ENCODE measurements at regions not wholly inside any gene's neighbourhood (a gene's known extent, or its start where the extent isn't known, plus 50 kb on each side); places are given as distances from the start of the nearest gene placed in this dataset.
A peak's percentile ranks its signal among the peaks of the same experiment; 100 is the strongest.

DNA sequence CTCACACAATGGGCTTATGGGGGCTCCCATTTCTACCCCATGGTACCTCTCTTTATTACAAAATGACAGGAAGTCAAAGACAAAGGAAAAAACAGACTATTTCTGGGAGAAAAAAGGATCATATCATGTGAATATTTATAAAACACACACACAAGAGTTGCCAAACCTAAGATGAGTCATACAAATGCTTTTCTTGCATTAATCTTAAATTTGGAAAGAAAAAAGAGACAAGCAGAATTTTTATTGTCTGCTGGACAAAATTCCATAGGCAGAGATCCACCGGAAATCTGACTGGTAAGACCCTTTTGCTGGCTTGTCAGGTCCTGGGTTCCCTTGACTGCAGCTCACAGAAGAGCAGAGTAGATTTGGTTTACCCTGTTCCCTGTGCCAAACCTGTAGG, 1732.3 kb upstream of the PIK3C3 start:
- no peaks in the 10 kb centered on the region for H3K79me2 ChIP-seq (ENCODE audit: insufficient read depth, low read length)
- no peak overlapping the region for H3K9ac ChIP-seq (ENCODE audit: low read length)
- H3K9me3 Mint-ChIP-seq (ENCODE audit: unreplicated experiment), result no peaks in the 10 kb centered on the region
- no peaks in the 10 kb centered on the region for H3K27me3 ChIP-seq (ENCODE audit: insufficient read depth, low read length)
- H3K27ac Mint-ChIP-seq (ENCODE audit: unreplicated experiment), result no peak overlapping the region
- H3K27ac ChIP-seq (ENCODE audit: low read depth, low read length), result no peak overlapping the region
- H2AFZ ChIP-seq (ENCODE audit: low read depth, low read length), result no peak overlapping the region
- H3K4me3 ChIP-seq (ENCODE audit: insufficient read depth, low read depth, low read length), result no peak overlapping the region
- no peak overlapping the region for H3K4me2 ChIP-seq (ENCODE audit: low read length)
- H3K9me3 ChIP-seq (ENCODE audit: insufficient read depth, low read depth, low read length), result no peaks in the 10 kb centered on the region
- no peaks in the 10 kb centered on the region for H3K36me3 ChIP-seq (ENCODE audit: insufficient read depth, low read length)
- no peaks in the 10 kb centered on the region for H3K36me3 Mint-ChIP-seq (ENCODE audit: low read depth, unreplicated experiment)
- no peaks in the 10 kb centered on the region for H3K4me1 Mint-ChIP-seq (ENCODE audit: low read depth, unreplicated experiment)
- no peak overlapping the region for H3K4me3 Mint-ChIP-seq (ENCODE audit: unreplicated experiment)
- no peaks in the 10 kb centered on the region for H4K20me1 ChIP-seq (ENCODE audit: insufficient read depth, low read length)
- FAIRE-seq (no peak), DNase-seq (ENCODE audit: low read depth) (peak; percentile 35)
- H3K4me1 ChIP-seq (ENCODE audit: insufficient read depth, low read length), result no peaks in the 10 kb centered on the region
- TF ChIP-seq, protein P1, sequence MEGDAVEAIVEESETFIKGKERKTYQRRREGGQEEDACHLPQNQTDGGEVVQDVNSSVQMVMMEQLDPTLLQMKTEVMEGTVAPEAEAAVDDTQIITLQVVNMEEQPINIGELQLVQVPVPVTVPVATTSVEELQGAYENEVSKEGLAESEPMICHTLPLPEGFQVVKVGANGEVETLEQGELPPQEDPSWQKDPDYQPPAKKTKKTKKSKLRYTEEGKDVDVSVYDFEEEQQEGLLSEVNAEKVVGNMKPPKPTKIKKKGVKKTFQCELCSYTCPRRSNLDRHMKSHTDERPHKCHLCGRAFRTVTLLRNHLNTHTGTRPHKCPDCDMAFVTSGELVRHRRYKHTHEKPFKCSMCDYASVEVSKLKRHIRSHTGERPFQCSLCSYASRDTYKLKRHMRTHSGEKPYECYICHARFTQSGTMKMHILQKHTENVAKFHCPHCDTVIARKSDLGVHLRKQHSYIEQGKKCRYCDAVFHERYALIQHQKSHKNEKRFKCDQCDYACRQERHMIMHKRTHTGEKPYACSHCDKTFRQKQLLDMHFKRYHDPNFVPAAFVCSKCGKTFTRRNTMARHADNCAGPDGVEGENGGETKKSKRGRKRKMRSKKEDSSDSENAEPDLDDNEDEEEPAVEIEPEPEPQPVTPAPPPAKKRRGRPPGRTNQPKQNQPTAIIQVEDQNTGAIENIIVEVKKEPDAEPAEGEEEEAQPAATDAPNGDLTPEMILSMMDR (IDR thresholded peaks at IDR 0.05; ENCODE audit: insufficient read depth, low read depth, low read length), result no peak
- no peak for TF ChIP-seq EZH2 (IDR thresholded peaks at IDR 0.05; ENCODE audit: insufficient read depth, low read length)
- no peaks in the 10 kb centered on the region for H3K27me3 Mint-ChIP-seq (ENCODE audit: low read depth, unreplicated experiment)

DNA sequence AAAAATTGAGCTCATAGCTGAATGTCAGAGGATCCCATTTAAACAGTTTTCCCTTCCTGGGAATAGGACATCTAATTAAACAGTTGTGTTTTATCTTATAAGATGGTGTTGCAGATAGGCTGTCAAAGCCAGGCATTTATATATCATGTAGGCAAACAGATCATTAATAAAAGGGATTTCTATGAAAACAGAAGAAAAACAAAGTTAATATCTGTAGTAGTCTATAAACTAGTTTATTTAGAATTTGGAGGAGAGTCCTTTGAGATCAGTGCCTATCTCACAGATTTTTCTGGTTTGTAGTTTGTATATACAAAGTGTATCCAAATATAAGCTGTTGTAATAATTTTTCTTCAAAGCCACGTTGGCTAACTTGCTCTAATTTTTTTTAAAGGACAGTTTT, 1738.2 kb upstream of the PIK3C3 start:
- Histone ChIP-seq H3K36me3 (ENCODE audit: insufficient read depth, low read length) (no peaks in the 10 kb centered on the region), H3K79me2 (ENCODE audit: insufficient read depth, low read length) (no peaks in the 10 kb centered on the region), H3K9me3 (ENCODE audit: insufficient read depth, low read depth, low read length) (no peaks in the 10 kb centered on the region), H3K27ac (ENCODE audit: low read depth, low read length) (no peak overlapping the region), H3K9ac (ENCODE audit: low read length) (no peak overlapping the region), H3K27me3 (ENCODE audit: insufficient read depth, low read length) (no peaks in the 10 kb centered on the region), H2AFZ (ENCODE audit: low read depth, low read length) (no peak overlapping the region), H3K4me3 (ENCODE audit: insufficient read depth, low read depth, low read length) (no peak overlapping the region), H3K4me2 (ENCODE audit: low read length) (no peak overlapping the region), H3K4me1 (ENCODE audit: insufficient read depth, low read length) (no peaks in the 10 kb centered on the region), H4K20me1 (ENCODE audit: insufficient read depth, low read length) (no peaks in the 10 kb centered on the region)
- no peak overlapping the region for H3K27ac Mint-ChIP-seq (ENCODE audit: unreplicated experiment)
- H3K9me3 Mint-ChIP-seq (ENCODE audit: unreplicated experiment), result no peaks in the 10 kb centered on the region
- peaks cover 2% of the 10 kb centered on the region for H3K4me1 Mint-ChIP-seq (ENCODE audit: low read depth, unreplicated experiment)
- no peaks in the 10 kb centered on the region for H3K36me3 Mint-ChIP-seq (ENCODE audit: low read depth, unreplicated experiment)
- FAIRE-seq (no peak), DNase-seq (ENCODE audit: low read depth) (no peak)
- no peak overlapping the region for H3K4me3 Mint-ChIP-seq (ENCODE audit: unreplicated experiment)
- no peaks in the 10 kb centered on the region for H3K27me3 Mint-ChIP-seq (ENCODE audit: low read depth, unreplicated experiment)
- TF ChIP-seq, protein P1 (IDR thresholded peaks at IDR 0.05; ENCODE audit: insufficient read depth, low read depth, low read length), result no peak
- no peak for TF ChIP-seq EZH2 (IDR thresholded peaks at IDR 0.05; ENCODE audit: insufficient read depth, low read length)

DNA sequence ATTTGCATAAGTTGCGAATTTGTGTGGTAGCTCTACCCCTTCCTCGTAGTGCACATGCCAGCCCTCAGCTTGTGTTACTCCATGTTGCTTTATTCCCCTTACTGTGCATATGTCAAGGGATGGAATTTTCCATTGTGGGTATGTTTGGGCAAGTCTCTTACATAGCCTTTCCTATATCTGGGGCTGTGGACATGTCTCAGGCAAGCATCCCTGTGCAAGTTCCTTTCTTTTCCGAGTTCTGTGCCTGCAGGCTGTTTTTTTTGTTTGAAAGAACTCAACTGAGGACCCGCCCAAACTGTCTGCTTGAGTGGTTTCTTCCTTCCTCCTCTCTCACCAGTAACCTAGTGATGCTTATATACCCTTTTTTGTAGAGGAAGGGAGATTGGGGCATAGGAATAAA, 1739.1 kb upstream of the PIK3C3 start:
- H3K4me1 ChIP-seq (ENCODE audit: insufficient read depth, low read length), result no peaks in the 10 kb centered on the region
- Mint-ChIP-seq H3K36me3 (ENCODE audit: low read depth, unreplicated experiment) (no peaks in the 10 kb centered on the region), H3K4me1 (ENCODE audit: low read depth, unreplicated experiment) (peaks cover 2% of the 10 kb centered on the region), H3K27ac (ENCODE audit: unreplicated experiment) (peak overlapping the region; percentile 50), H3K9me3 (ENCODE audit: unreplicated experiment) (no peaks in the 10 kb centered on the region), H3K4me3 (ENCODE audit: unreplicated experiment) (no peak overlapping the region), H3K27me3 (ENCODE audit: low read depth, unreplicated experiment) (no peaks in the 10 kb centered on the region)
- FAIRE-seq (no peak), DNase-seq (ENCODE audit: low read depth) (no peak)
- no peaks in the 10 kb centered on the region for H3K9me3 ChIP-seq (ENCODE audit: insufficient read depth, low read depth, low read length)
- no peaks in the 10 kb centered on the region for H4K20me1 ChIP-seq (ENCODE audit: insufficient read depth, low read length)
- no peaks in the 10 kb centered on the region for H3K79me2 ChIP-seq (ENCODE audit: insufficient read depth, low read length)
- TF ChIP-seq, protein P1 (IDR thresholded peaks at IDR 0.05; ENCODE audit: insufficient read depth, low read depth, low read length), result no peak
- no peak for TF ChIP-seq EZH2 (IDR thresholded peaks at IDR 0.05; ENCODE audit: insufficient read depth, low read length)
- H2AFZ ChIP-seq (ENCODE audit: low read depth, low read length), result peak overlapping the region; percentile 34
- no peak overlapping the region for H3K4me3 ChIP-seq (ENCODE audit: insufficient read depth, low read depth, low read length)
- no peak overlapping the region for H3K4me2 ChIP-seq (ENCODE audit: low read length)
- no peaks in the 10 kb centered on the region for H3K36me3 ChIP-seq (ENCODE audit: insufficient read depth, low read length)
- no peak overlapping the region for H3K27ac ChIP-seq (ENCODE audit: low read depth, low read length)
- no peaks in the 10 kb centered on the region for H3K27me3 ChIP-seq (ENCODE audit: insufficient read depth, low read length)
- no peak overlapping the region for H3K9ac ChIP-seq (ENCODE audit: low read length)
